ENCODE measurements at regions not wholly inside any gene's neighbourhood (a gene's known extent, or its start where the extent isn't known, plus 50 kb on each side); places are given as distances from the start of the nearest gene placed in this dataset.

DNA sequence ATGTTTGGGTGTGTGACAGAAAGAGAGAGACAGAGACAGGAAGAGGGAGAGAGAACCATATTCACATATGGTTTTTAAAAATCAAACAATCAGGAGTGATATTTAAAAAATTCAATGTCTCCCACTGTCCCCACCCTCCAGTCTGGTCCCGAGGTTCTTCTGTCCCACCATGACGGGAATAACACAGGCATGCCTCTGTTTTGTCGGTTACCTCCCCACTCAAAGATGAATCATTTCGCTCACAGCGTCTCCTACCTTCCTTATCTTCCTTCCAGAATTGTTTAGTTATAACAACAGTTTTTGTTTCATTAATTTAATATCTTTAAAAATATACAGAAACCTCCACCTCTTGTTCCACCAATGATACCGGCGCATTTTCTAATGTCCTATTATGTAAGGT is 113.0 kb downstream of the KCNF1 start:
- TF ChIP-seq CTCF (IDR thresholded peaks at IDR 0.05), result no peak

- no peak for TF ChIP-seq CTCF (IDR thresholded peaks at IDR 0.05)
These were observed 114.7 kb downstream of the KCNF1 start for GRCh38 chr2:11026286-11026921.

DNA sequence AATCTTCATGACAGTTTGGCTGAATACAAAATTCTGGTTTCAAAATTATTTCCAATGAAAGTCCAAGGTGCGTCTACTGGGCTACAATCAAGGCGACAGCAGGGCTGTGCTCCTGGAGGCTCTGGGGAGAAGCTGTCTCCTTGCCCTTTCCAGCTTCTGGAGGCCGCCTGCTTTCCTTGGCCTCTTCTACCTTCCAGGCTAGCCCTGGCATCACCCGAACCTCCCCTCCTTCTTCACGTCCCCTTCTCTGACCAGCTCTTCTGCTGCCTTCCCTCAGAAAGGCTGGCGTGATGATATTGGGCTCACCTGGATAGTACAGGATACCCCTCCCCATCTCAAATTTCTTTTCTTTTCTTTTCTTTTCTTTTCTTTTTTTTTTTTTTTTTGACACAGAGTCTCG is 115.5 kb downstream of the KCNF1 start:
- TF ChIP-seq CTCF (IDR thresholded peaks at IDR 0.05), result no peak

DNA sequence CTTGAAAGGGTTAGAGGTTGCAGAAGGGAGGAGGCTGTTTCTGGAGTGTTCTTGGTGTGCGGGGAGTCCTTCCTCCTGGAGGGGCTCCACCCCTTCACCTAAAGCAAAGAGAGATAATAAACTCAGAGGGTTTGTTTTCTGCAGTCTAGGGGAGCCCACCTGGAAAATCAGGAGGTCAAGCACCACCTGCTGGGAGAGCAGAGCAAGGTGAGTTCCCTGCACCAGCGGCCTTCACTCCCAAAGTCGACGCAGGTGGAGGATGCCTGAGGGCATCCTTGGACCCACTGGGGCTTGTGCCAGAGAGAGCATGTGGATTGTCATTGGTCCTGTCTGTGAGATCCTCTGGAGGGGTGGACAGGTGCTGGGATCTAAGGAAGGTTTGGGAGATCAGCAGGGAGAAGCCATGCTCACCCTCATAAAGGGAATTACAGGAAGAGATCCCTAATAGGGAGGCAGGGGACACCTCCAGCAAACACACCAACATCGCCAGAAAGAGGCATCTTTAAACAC is 116.7 kb downstream of the KCNF1 start:
- TF ChIP-seq CTCF (IDR thresholded peaks at IDR 0.05), result no peak

DNA sequence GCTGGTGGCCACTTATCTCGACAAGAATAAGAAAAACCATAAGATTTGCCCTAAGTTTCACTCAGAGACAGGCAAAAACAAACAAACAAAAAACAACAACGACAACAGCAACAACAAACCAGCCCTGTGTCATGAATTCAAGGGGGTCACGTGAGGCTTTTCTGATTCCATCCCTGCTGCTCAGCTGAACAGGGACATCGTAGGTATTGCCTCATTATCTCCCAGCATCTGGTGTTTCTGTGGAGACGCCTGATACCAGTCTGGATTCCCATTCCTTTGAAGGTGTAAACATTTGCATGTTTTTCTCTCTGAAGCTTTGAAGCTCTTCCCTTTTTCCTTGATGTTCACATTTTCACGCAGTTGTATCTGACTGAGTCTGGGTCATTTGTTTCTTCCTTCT is 117.4 kb downstream of the KCNF1 start:
- TF ChIP-seq CTCF (IDR thresholded peaks at IDR 0.05), result no peak

DNA sequence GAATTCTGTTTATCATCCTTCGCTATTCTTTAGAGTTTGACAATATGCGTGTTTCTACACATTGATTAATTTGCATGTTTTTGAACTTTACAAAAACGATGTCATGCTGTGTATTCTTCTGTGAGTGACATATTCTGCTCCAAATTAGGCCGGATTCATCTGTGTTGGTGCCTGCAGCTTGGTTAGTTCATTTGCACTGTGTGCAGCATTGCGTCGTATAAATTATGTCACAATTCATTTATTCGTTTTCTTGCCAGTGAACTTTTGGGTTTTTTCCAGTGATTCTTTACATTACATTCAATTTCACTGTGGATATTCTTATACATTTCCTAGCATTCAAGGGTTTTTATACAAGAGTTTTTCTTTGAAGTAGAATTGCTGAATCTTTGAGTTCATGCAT is 118.3 kb downstream of the KCNF1 start:
- TF ChIP-seq CTCF (IDR thresholded peaks at IDR 0.05), result no peak

- no peak for TF ChIP-seq CTCF (IDR thresholded peaks at IDR 0.05)
These were observed 119.2 kb downstream of the KCNF1 start for GRCh38 chr2:11030909-11031308.

DNA sequence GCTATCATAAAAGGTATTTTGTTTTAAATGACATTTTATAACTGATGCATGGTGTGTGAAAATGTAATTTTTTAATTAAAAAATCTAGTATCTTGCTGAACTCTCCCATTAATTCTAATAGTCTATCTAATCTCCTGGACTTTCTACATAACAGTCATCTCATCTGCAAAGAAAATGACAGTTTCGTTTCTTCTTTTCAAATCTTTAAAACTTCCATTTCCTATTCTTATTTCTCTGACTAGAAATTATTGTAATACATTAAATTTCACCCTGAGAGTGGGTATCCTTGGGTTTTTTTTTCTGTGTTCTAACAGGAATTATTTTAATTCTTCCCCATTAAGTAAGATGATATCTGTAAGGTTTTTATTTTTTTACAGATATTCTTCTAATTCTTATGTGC is 120.1 kb downstream of the KCNF1 start:
- no peak for TF ChIP-seq CTCF (IDR thresholded peaks at IDR 0.05)
